ENCODE measurements at regions not wholly inside any gene's neighbourhood (a gene's known extent, or its start where the extent isn't known, plus 50 kb on each side); places are given as distances from the start of the nearest gene placed in this dataset.

DNA sequence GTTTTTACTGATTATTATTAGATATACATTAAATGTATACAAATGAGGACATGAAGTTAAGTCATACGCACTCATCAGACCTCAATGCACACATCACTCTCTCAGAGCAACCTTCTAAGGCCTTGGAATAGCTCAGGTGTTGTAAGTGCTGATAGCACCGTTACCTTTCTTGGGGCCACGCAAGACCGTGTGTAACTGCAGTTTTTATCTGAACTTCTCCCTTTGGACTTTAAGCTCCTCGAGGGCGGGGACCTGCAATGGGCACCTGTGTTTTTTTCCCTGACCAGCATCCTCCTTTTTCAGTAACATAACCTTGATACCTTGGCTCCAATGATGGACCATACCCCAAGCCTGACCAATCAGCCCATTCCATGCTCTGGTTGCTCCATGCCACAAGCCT lies 136.5 kb upstream of the TMCC3 start:
- TF ChIP-seq EP300 (conservative IDR thresholded peaks at IDR 0.05; ENCODE audit: poor library complexity, severe bottlenecking): no peak
- Histone ChIP-seq H3K9me3 (ENCODE audit: low read length) (peaks cover 2% of the 10 kb centered on the region), H2AFZ (ENCODE audit: low read depth, low read length) (no peak overlapping the region), H3K36me3 (ENCODE audit: insufficient read depth, low read length) (no peaks in the 10 kb centered on the region), H3K9me2 (ENCODE audit: insufficient read depth, low read length) (no peaks in the 10 kb centered on the region), H3K79me2 (replicated peaks; ENCODE audit: insufficient read depth, low read length) (no peaks in the 10 kb centered on the region), H3K4me2 (ENCODE audit: low read length) (no peak overlapping the region), H3F3A (ENCODE audit: insufficient read depth, low read length, poor library complexity, severe bottlenecking) (peaks cover 4% of the 10 kb centered on the region), H3K27ac (ENCODE audit: low read length) (no peak overlapping the region), H3K9ac (ENCODE audit: low read length) (no peak overlapping the region), H3K4me3 (ENCODE audit: low read length) (no peak overlapping the region), H3K27me3 (ENCODE audit: insufficient read depth, low read depth, low read length) (no peaks in the 10 kb centered on the region), H4K20me1 (ENCODE audit: insufficient read depth) (no peaks in the 10 kb centered on the region)

DNA sequence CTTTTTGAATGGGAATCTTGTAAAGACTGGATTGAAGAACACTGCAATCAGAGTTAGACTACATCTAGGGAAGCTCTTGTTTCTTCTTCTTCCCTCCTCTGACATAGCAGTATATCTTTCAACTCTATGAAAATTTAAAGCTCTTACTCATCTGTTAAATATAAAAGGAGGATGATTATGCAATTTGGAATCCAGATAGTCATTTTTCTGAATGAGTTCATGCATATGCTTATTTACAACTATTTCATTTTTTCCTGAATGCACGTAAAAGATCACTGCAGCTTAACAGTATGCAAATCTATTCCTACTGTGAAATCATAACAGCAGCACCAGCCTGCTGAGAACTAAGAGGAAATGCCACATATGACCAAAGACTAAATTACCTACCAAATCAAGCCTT lies 133.5 kb upstream of the TMCC3 start:
- H3K27ac ChIP-seq (ENCODE audit: low read length): peak overlapping the region; percentile 71
- peaks cover 4% of the 10 kb centered on the region for H3K9me3 ChIP-seq (ENCODE audit: low read length)
- no peaks in the 10 kb centered on the region for H3K9me2 ChIP-seq (ENCODE audit: insufficient read depth, low read length)
- peak overlapping the region; percentile 53 for H3K4me2 ChIP-seq (ENCODE audit: low read length)
- H3K4me3 ChIP-seq (ENCODE audit: low read length): no peak overlapping the region
- H2AFZ ChIP-seq (ENCODE audit: low read depth, low read length): no peak overlapping the region
- H3F3A ChIP-seq (ENCODE audit: insufficient read depth, low read length, poor library complexity, severe bottlenecking): peaks cover 4% of the 10 kb centered on the region
- H4K20me1 ChIP-seq (ENCODE audit: insufficient read depth): no peaks in the 10 kb centered on the region
- no peaks in the 10 kb centered on the region for H3K36me3 ChIP-seq (ENCODE audit: insufficient read depth, low read length)
- no peaks in the 10 kb centered on the region for H3K27me3 ChIP-seq (ENCODE audit: insufficient read depth, low read depth, low read length)
- peak overlapping the region; percentile 21 for H3K9ac ChIP-seq (ENCODE audit: low read length)
- no peak for TF ChIP-seq SMC3 (conservative IDR thresholded peaks at IDR 0.05; ENCODE audit: poor library complexity)
- TF ChIP-seq POLR2AphosphoS5 (IDR thresholded peaks at IDR 0.05): no peak
- no peak for TF ChIP-seq EP300 (conservative IDR thresholded peaks at IDR 0.05; ENCODE audit: poor library complexity, severe bottlenecking)
- TF ChIP-seq TAF1 (IDR thresholded peaks at IDR 0.05; ENCODE audit: low read depth): no peak
- no peak for TF ChIP-seq EZH2 (IDR thresholded peaks at IDR 0.05; ENCODE audit: borderline replicate concordance, insufficient read depth, low read length, poor library complexity, severe bottlenecking)
- TF ChIP-seq, protein P1, sequence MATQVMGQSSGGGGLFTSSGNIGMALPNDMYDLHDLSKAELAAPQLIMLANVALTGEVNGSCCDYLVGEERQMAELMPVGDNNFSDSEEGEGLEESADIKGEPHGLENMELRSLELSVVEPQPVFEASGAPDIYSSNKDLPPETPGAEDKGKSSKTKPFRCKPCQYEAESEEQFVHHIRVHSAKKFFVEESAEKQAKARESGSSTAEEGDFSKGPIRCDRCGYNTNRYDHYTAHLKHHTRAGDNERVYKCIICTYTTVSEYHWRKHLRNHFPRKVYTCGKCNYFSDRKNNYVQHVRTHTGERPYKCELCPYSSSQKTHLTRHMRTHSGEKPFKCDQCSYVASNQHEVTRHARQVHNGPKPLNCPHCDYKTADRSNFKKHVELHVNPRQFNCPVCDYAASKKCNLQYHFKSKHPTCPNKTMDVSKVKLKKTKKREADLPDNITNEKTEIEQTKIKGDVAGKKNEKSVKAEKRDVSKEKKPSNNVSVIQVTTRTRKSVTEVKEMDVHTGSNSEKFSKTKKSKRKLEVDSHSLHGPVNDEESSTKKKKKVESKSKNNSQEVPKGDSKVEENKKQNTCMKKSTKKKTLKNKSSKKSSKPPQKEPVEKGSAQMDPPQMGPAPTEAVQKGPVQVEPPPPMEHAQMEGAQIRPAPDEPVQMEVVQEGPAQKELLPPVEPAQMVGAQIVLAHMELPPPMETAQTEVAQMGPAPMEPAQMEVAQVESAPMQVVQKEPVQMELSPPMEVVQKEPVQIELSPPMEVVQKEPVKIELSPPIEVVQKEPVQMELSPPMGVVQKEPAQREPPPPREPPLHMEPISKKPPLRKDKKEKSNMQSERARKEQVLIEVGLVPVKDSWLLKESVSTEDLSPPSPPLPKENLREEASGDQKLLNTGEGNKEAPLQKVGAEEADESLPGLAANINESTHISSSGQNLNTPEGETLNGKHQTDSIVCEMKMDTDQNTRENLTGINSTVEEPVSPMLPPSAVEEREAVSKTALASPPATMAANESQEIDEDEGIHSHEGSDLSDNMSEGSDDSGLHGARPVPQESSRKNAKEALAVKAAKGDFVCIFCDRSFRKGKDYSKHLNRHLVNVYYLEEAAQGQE (IDR thresholded peaks at IDR 0.05; ENCODE audit: borderline replicate concordance): no peak
- no peak for TF ChIP-seq MXI1 (conservative IDR thresholded peaks at IDR 0.05; ENCODE audit: poor library complexity, severe bottlenecking)
- TF ChIP-seq, protein P2, sequence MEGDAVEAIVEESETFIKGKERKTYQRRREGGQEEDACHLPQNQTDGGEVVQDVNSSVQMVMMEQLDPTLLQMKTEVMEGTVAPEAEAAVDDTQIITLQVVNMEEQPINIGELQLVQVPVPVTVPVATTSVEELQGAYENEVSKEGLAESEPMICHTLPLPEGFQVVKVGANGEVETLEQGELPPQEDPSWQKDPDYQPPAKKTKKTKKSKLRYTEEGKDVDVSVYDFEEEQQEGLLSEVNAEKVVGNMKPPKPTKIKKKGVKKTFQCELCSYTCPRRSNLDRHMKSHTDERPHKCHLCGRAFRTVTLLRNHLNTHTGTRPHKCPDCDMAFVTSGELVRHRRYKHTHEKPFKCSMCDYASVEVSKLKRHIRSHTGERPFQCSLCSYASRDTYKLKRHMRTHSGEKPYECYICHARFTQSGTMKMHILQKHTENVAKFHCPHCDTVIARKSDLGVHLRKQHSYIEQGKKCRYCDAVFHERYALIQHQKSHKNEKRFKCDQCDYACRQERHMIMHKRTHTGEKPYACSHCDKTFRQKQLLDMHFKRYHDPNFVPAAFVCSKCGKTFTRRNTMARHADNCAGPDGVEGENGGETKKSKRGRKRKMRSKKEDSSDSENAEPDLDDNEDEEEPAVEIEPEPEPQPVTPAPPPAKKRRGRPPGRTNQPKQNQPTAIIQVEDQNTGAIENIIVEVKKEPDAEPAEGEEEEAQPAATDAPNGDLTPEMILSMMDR (IDR thresholded peaks at IDR 0.05; ENCODE audit: poor library complexity, severe bottlenecking): no peak
- TF ChIP-seq RAD21 (conservative IDR thresholded peaks at IDR 0.05): no peak
- H3K79me2 ChIP-seq (replicated peaks; ENCODE audit: insufficient read depth, low read length): no peaks in the 10 kb centered on the region

DNA sequence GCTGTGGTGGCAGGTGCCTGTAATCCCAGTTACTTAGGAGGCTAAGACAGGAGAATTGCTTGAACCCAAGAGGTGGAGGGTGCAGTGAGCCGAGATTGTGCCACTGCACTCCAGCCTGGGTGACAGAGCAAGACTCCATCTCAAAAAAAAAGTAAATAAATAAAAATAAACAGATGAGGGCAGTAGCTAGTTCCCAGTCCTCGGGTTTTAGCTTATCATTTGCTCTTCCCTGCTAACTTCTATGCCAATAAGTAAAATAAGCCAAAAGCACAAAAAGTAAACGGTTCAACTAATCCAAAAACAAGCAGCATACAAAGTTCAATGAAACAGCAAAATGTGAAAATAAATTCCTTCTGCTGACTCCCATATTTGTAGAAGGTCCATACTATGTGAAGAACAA lies 133.0 kb upstream of the TMCC3 start:
- peak overlapping the region; percentile 53 for H3K4me2 ChIP-seq (ENCODE audit: low read length)
- no peak overlapping the region for H3K4me3 ChIP-seq (ENCODE audit: low read length)
- TF ChIP-seq SMC3 (conservative IDR thresholded peaks at IDR 0.05; ENCODE audit: poor library complexity): no peak
- TF ChIP-seq, protein P2 (IDR thresholded peaks at IDR 0.05; ENCODE audit: poor library complexity, severe bottlenecking): no peak
- H3K9ac ChIP-seq (ENCODE audit: low read length): peak overlapping the region; percentile 21
- peaks cover 4% of the 10 kb centered on the region for H3F3A ChIP-seq (ENCODE audit: insufficient read depth, low read length, poor library complexity, severe bottlenecking)
- H3K27ac ChIP-seq (ENCODE audit: low read length): peak overlapping the region; percentile 71
- H3K79me2 ChIP-seq (replicated peaks; ENCODE audit: insufficient read depth, low read length): no peaks in the 10 kb centered on the region
- H3K9me3 ChIP-seq (ENCODE audit: low read length): peaks cover 4% of the 10 kb centered on the region
- H3K27me3 ChIP-seq (ENCODE audit: insufficient read depth, low read depth, low read length): no peaks in the 10 kb centered on the region
- H4K20me1 ChIP-seq (ENCODE audit: insufficient read depth): no peaks in the 10 kb centered on the region
- H3K36me3 ChIP-seq (ENCODE audit: insufficient read depth, low read length): no peaks in the 10 kb centered on the region
- no peak overlapping the region for H2AFZ ChIP-seq (ENCODE audit: low read depth, low read length)
- H3K9me2 ChIP-seq (ENCODE audit: insufficient read depth, low read length): no peaks in the 10 kb centered on the region
